ENCODE measurements at regions not wholly inside any gene's neighbourhood (a gene's known extent, or its start where the extent isn't known, plus 50 kb on each side); places are given as distances from the start of the nearest gene placed in this dataset.

GRCh38 chr11:15906481-15907035 is 449.8 kb downstream of the SOX6 start:
- DNase-seq (ENCODE audit: low read depth, low spot score) = no peak
- H3K27ac ChIP-seq = no peak overlapping the region

- no peak overlapping the region for H3K27ac ChIP-seq
- DNase-seq (ENCODE audit: low read depth, low spot score) = no peak
Measured at GRCh38 chr11:15907806-15908205, 448.5 kb downstream of the SOX6 start.

DNA sequence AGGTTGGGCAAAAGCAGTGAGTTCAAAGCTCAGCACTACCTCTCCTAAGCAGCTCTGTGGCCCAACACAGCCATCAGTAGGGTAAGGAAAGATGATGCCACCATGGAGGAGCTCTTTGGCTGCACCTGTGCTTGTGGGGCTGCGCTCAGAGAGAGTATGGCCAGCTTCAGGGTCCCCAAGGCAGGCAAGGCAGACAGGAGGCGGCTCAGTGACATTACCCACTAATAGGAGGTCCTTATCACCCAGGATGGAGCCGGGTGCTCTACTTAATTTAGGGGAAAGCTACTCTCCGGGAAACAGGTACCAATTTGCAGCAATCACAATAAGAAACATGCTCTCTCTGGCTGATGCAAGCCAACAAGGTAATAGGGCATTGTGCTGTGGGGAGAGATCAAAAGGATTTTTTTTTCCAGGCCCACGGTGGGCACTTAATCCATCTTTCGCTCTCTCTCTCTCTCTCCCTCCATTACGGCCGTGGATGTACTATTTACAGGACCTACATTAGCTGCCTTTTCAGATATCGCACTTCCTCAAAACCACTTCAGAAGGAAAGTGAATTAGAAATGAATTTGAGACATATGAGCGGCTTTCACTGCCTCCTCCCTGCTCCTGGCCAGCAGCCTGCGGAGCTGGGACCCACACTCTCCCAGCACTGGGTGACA is 446.3 kb downstream of the SOX6 start:
- no peak overlapping the region for H3K27ac ChIP-seq
- DNase-seq (ENCODE audit: low read depth, low spot score) = no peak

DNA sequence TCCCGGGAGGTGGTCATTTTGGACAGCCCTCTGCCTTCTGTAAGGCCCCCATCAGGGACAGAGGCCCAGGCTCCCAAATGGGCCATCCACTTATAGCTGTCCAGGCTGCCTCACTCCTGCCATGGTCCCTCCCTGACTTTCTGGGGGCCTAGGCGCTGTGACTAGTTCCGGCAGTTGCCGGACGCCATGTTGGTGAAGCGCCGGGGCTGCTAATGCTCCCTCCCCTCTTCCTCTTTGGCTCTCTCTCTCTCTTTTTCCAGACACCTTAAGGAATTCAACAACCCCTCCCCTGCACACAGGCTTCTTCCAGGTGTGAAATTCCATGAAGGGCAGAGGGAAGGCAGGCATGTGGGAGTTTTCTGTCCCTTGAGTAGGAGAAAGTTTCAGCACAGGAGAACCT is 445.6 kb downstream of the SOX6 start:
- H3K27ac ChIP-seq = no peak overlapping the region
- DNase-seq (ENCODE audit: low read depth, low spot score) = no peak

GRCh38 chr11:15911377-15912044 is 444.8 kb downstream of the SOX6 start:
- H3K27ac ChIP-seq = no peak overlapping the region
- DNase-seq (ENCODE audit: low read depth, low spot score) = no peak

GRCh38 chr11:15912291-15912690 is 444.1 kb downstream of the SOX6 start:
- no peak overlapping the region for H3K27ac ChIP-seq
- DNase-seq (ENCODE audit: low read depth, low spot score) = no peak

DNA sequence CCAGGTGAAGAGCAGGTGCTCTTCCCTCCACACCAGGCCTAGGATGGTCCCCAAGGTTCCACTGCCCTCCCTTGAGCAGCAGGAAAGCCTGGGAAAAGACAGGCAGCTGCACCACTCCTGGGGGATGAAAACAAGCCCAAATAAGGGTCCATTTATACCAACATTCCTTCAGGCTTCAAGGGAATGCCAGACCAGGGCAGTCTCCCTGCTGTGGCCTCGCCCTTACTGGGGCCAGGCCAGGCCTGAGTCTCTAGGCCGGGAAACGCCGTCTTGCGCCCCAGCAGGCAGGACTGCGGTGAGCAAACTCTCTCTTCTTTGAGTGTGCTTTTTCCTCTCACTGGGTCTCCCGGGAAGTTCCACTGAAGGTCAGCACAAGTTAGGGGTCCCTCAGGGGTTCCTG is 443.5 kb downstream of the SOX6 start:
- no peak overlapping the region for H3K27ac ChIP-seq
- no peak for DNase-seq (ENCODE audit: low read depth, low spot score)

GRCh38 chr11:15913261-15913660 is 443.1 kb downstream of the SOX6 start:
- DNase-seq (ENCODE audit: low read depth, low spot score) = no peak

More at GRCh38 chr11:15913261-15913660, 443.1 kb downstream of the SOX6 start:
- no peak overlapping the region for H3K27ac ChIP-seq

Data from epithelial cell of prostate (primary cell).